Endothelial cell of umbilical vein (primary cell): ENCODE measurements at regions not wholly inside any gene's neighbourhood (a gene's known extent, or its start where the extent isn't known, plus 50 kb on each side); places are given as distances from the start of the nearest gene placed in this dataset.

Experiments used
- BruUV-seq: library from RNA; stranded (reverse); fragments of 400-500 nt; replicated peaks from 2 replicates; lab custom pipeline; 2021; lab: Mats Ljungman, UMichigan
- CTCF ChIA-PET: fragments of 300-600, 350-600 bp; sonication (Branson Sonifier 250); formaldehyde crosslinking; loops from one replicate; lab custom pipeline; 2021; ENCODE audit warnings: antibody characterized with exemption, inconsistent platforms; lab: Charles Lee
- POLR2A ChIA-PET: fragments of 300-600, 350-600 bp; sonication (Branson Sonifier 250); formaldehyde crosslinking; loops from one replicate; lab custom pipeline; 2021; ENCODE audit warnings: antibody characterized with exemption, inconsistent platforms; lab: Charles Lee
- DNase-seq: peaks from one replicate; pipeline ENCODE4 v3.0.0-alpha.2; 2011; ENCODE audit warnings: low read depth, low spot score
- FAIRE-seq: peaks from 2 replicates; lab custom pipeline; 2011; peaks lifted over from hg19 to GRCh38; lab: Jason Lieb, UNC
- H2AFZ ChIP-seq: 2 replicates; pipeline ENCODE4 v1.6.0; 2012; ENCODE audit warnings: low read depth, low read length, control low read depth, inconsistent platforms
- H3K27ac ChIP-seq: 2 replicates; pipeline ENCODE4 v1.5.1; 2011; ENCODE audit warnings: low read depth, mild to moderate bottlenecking, control low read depth, low read length, moderate library complexity; ENCODE audit not compliant: insufficient read depth
- H3K27me3 ChIP-seq, 2 experiments: 2 replicates each; pipeline versions ENCODE4 v1.6.0 to v1.6.1; 2011; ENCODE audit warnings: low read length in 2 of 2, mixed read lengths in 1 of 2; ENCODE audit not compliant: control insufficient read depth in 2 of 2, insufficient read depth in 2 of 2
- H3K36me3 ChIP-seq, 2 experiments: 2 replicates in 1 of 2; 3 replicates in 1 of 2; pipeline ENCODE4 v1.5.1; 2011; ENCODE audit warnings: low read length in 2 of 2, mild to moderate bottlenecking in 1 of 2, moderate library complexity in 1 of 2; ENCODE audit not compliant: control insufficient read depth in 2 of 2, insufficient read depth in 2 of 2; ENCODE audit errors: extremely low read depth in 1 of 2
- H3K4me1 ChIP-seq: 3 replicates; pipeline ENCODE4 v1.5.1; 2011; ENCODE audit warnings: mild to moderate bottlenecking, low read length; ENCODE audit not compliant: control insufficient read depth, insufficient read depth; ENCODE audit errors: extremely low read depth
- H3K4me2 ChIP-seq: 2 replicates; pipeline ENCODE4 v1.6.1; 2011; ENCODE audit warnings: low read length, control low read depth, mixed read lengths; ENCODE audit not compliant: insufficient read depth
- H3K4me3 ChIP-seq, 3 experiments: fragments of 200-600 bp in 1 of 3; sonication (generic), shearing (Covaris generic) in 1 of 3; replicated peaks in 1 of 3; 2 replicates each; pipeline ENCODE4 v1.5.1; 2011 to 2016; ENCODE audit warnings: control low read depth in 3 of 3, low read length in 3 of 3, mild to moderate bottlenecking in 2 of 3, inconsistent platforms in 1 of 3, low read depth in 1 of 3, moderate library complexity in 1 of 3; ENCODE audit not compliant: insufficient read depth in 1 of 3
- H3K79me2 ChIP-seq: 2 replicates; pipeline ENCODE4 v1.6.0; 2012; ENCODE audit warnings: low read length, inconsistent platforms; ENCODE audit not compliant: control insufficient read depth, insufficient read depth
- H3K9ac ChIP-seq: replicated peaks from 2 replicates; pipeline ENCODE3; 2011; ENCODE audit warnings: low read length, control low read depth; ENCODE audit not compliant: insufficient read depth; ENCODE audit errors: extremely low read depth
- H3K9me1 ChIP-seq: replicated peaks from 3 replicates; pipeline ENCODE4 v1.6.0; 2011; ENCODE audit warnings: mild to moderate bottlenecking, low read length; ENCODE audit not compliant: control insufficient read depth, insufficient read depth; ENCODE audit errors: extremely low read depth
- H3K9me3 ChIP-seq: replicated peaks from 2 replicates; pipeline ENCODE4 v1.5.1; 2012; ENCODE audit warnings: low read length, inconsistent platforms; ENCODE audit not compliant: control insufficient read depth, insufficient read depth
- H4K20me1 ChIP-seq: replicated peaks from 2 replicates; pipeline ENCODE3; 2011; ENCODE audit warnings: mild to moderate bottlenecking, low read length; ENCODE audit not compliant: control insufficient read depth, insufficient read depth; ENCODE audit errors: extremely low read depth
- FOS ChIP-seq: IDR thresholded peaks from 2 replicates; pipeline ENCODE4 v1.6.1; 2011; ENCODE audit warnings: mild to moderate bottlenecking, low read length, moderate library complexity, borderline replicate concordance; ENCODE audit not compliant: insufficient read depth
- GATA2 ChIP-seq: IDR thresholded peaks from 2 replicates; pipeline ENCODE4 v1.7.0; 2011; ENCODE audit warnings: low read depth, mild to moderate bottlenecking, moderate library complexity, mixed read lengths, low read length; ENCODE audit not compliant: insufficient read length, insufficient read depth
- MAX ChIP-seq: IDR thresholded peaks from 2 replicates; pipeline ENCODE4 v1.6.1; 2011; ENCODE audit not compliant: insufficient read depth, insufficient read length
- POLR2AphosphoS5 ChIP-seq: IDR thresholded peaks from 2 replicates; pipeline ENCODE4 v1.6.1; 2012; ENCODE audit warnings: low read depth, mild to moderate bottlenecking, control low read depth, low read length, moderate library complexity; ENCODE audit not compliant: insufficient read depth
- dilution Hi-C: fragments of 300-500 bp; cut with MboI; formaldehyde crosslinking; loops from one replicate; pipeline ENCODE4 v1.15.0; 2019; ENCODE audit warnings: low sequenced_read_pairs; ENCODE audit not compliant: extremely low pct_ligation_motif_present
- intact Hi-C: fragments of 100-400 bp; cut with micrococcal nuclease; formaldehyde crosslinking; loops from one replicate; pipeline ENCODE4 v1.10.0; 2022

GRCh38 chr7:69263550-69263949 is 334.7 kb upstream of the AUTS2 start:
- ChIA-PET CTCF (no interaction called here), POLR2A (no interaction called here)
- no peak for DNase-seq
- BruUV-seq: no TSS peak
- dilution Hi-C loops: no loop called here
- TF ChIP-seq FOS: no peak
- H3K9ac ChIP-seq: no peak overlapping the region
- no peak overlapping the region for H3K4me3 ChIP-seq
- H3K9me3 ChIP-seq: no peaks in the 10 kb centered on the region
- no peaks in the 10 kb centered on the region for H3K79me2 ChIP-seq
- H4K20me1 ChIP-seq: no peaks in the 10 kb centered on the region
- H3K4me1 ChIP-seq: no peaks in the 10 kb centered on the region
- H3K9me1 ChIP-seq: no peaks in the 10 kb centered on the region
- H3K27me3 ChIP-seq: no peaks in the 10 kb centered on the region
- H3K36me3 ChIP-seq: no peaks in the 10 kb centered on the region
- no peak for FAIRE-seq
- H2AFZ ChIP-seq: no peak overlapping the region
- no peak overlapping the region for H3K4me2 ChIP-seq
- H3K27ac ChIP-seq: no peak overlapping the region
- intact Hi-C loops: no loop called here

- Histone ChIP-seq H3K4me3 (no peak overlapping the region), H3K36me3 (no peaks in the 10 kb centered on the region), H2AFZ (no peak overlapping the region), H3K9me1 (no peaks in the 10 kb centered on the region), H3K27me3 (no peaks in the 10 kb centered on the region), H3K9ac (no peak overlapping the region), H3K4me2 (no peak overlapping the region), H4K20me1 (no peaks in the 10 kb centered on the region), H3K9me3 (no peaks in the 10 kb centered on the region), H3K79me2 (no peaks in the 10 kb centered on the region), H3K4me1 (no peaks in the 10 kb centered on the region), H3K27ac (no peak overlapping the region)
- ChIA-PET CTCF (no interaction called here), POLR2A (no interaction called here)
- FAIRE-seq: no peak
- TF ChIP-seq MAX (no peak), POLR2AphosphoS5 (no peak), GATA2 (no peak)
- no peak for DNase-seq
- dilution Hi-C loops: no loop called here
- intact Hi-C loops: no loop called here
- no TSS peak for BruUV-seq
Measured at GRCh38 chr7:69269806-69270205, 328.5 kb upstream of the AUTS2 start.
